Astrocyte of the cerebellum (primary cell): ENCODE measurements at regions not wholly inside any gene's neighbourhood (a gene's known extent, or its start where the extent isn't known, plus 50 kb on each side); places are given as distances from the start of the nearest gene placed in this dataset.

Experiments used
- DNase-seq: peaks from one replicate; pipeline ENCODE4 v3.0.0-alpha.2; 2011; ENCODE audit warnings: low read depth
- H3K4me3 ChIP-seq: 2 replicates; pipeline ENCODE4 v1.5.1; 2011; ENCODE audit warnings: mild to moderate bottlenecking, low read depth, low read length, moderate library complexity
- CTCF ChIP-seq: IDR thresholded peaks from 2 replicates; pipeline ENCODE4 v1.5.1; 2012; ENCODE audit warnings: low read length, low read depth, moderate library complexity, mild to moderate bottlenecking; ENCODE audit errors: missing control alignments
- in situ Hi-C: cut with HindIII; loops from 2 replicates; pipeline ENCODE4 v1.10.0; 2017; ENCODE audit warnings: low sequenced_read_pairs

- peak; percentile 64 for DNase-seq
- no peak overlapping the region for H3K4me3 ChIP-seq
- peak; percentile 90 for TF ChIP-seq CTCF
- in situ Hi-C loops = loop anchor here (25.0 kb wide), 1 partner anchor 574 kb away; no protein-coding TSS in a partner anchor
Observed at GRCh38 chr18:59988098-59988706, 88.4 kb downstream of the PMAIP1 start.

DNA sequence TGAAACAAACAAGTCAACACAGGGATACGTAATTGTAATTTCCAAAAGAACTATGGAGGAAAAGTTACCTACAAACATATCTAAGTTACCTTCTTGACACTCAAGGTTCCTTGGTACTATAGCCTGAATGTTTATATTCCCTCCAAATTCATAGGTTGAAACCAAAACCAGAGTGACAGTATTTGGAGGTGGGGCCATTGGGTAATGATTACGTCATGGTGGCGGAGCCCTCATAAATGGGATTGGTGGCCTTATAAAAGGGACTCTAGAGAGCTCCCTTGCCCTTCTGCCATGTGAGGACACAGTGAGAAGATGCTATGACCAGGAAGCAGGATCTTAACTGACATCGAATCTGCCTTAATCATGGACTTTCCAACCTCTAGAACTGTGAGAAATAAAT is 87.3 kb downstream of the PMAIP1 start:
- no peak for DNase-seq
- no peak for TF ChIP-seq CTCF
- H3K4me3 ChIP-seq = no peak overlapping the region
- in situ Hi-C loops = loop anchor here (25.0 kb wide), 1 partner anchor 575 kb away; no protein-coding TSS in a partner anchor

- no peak for DNase-seq
- no peak overlapping the region for H3K4me3 ChIP-seq
- in situ Hi-C loops = loop anchor here (25.0 kb wide), 1 partner anchor 576 kb away; no protein-coding TSS in a partner anchor
- no peak for TF ChIP-seq CTCF
Observed at GRCh38 chr18:59986139-59986538, 86.3 kb downstream of the PMAIP1 start.

DNA sequence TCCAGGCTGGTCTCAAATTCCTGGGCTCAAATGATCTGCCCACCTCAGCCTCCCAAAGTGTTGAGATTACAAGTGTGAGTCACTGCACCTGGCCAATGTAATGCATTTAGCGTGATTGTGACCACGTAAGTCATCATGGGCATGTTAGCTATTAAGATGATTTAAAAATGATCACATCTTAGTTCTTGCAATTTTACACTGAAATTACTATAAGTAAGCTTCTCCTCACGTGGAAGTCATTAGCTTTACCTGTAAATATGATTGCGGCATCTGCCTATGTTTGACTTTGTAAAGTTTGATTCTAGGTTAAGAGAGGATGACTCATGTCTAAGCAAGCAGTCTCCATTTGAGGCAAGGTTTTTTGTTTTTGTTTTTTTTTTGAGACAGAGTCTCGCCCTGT is 85.5 kb downstream of the PMAIP1 start:
- H3K4me3 ChIP-seq = no peak overlapping the region
- no peak for TF ChIP-seq CTCF
- DNase-seq = no peak
- in situ Hi-C loops = loop anchor here (25.0 kb wide), 1 partner anchor 577 kb away; no protein-coding TSS in a partner anchor

- DNase-seq = no peak
- TF ChIP-seq CTCF = no peak
- in situ Hi-C loops = loop anchor here (25.0 kb wide), 1 partner anchor 579 kb away; no protein-coding TSS in a partner anchor
- H3K4me3 ChIP-seq = no peak overlapping the region
Observed at GRCh38 chr18:59983506-59983905, 83.7 kb downstream of the PMAIP1 start.

DNA sequence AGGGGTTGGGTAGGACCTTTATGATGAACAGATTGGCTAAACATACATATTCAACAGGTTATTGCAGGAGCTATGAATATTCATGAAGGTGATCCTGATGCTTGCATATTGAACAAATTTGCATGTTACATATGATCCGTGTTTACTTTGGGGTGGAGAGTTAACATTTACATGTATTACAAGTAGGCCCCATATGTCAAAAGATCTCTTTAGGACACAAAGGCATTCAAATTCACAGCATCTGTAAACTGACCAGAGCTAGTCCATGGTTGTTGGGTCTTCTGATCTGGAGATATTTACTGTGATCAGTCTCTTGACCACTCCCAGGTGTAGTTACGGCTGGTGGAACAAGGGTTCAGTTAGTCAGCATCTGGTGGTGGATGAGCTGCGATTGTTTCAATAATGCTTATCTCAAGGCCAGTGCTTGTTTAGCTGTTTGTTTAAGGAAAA is 80.4 kb downstream of the PMAIP1 start:
- no peak for TF ChIP-seq CTCF
- H3K4me3 ChIP-seq = no peak overlapping the region
- in situ Hi-C loops = loop anchor here (25.0 kb wide), 1 partner anchor 582 kb away; no protein-coding TSS in a partner anchor
- no peak for DNase-seq
